HCT116 (cell line): ENCODE measurements at regions not wholly inside any gene's neighbourhood (a gene's known extent, or its start where the extent isn't known, plus 50 kb on each side); places are given as distances from the start of the nearest gene placed in this dataset.

Source experiments
- ATAC-seq: fragments of 200-7000 bp; cut with Tn5 transposase; 2 replicates; pipeline ENCODE4 v1.9.1; 2020; ENCODE audit warnings: mild to moderate bottlenecking, moderate library complexity
- BruUV-seq: library from RNA; stranded (reverse); fragments of 400-500 nt; replicated peaks from 2 replicates; lab custom pipeline; 2021; lab: Mats Ljungman, UMichigan
- CTCF ChIA-PET: fragments of 300-600 bp; sonication (Branson Sonifier 250); formaldehyde crosslinking; loops from one replicate; lab custom pipeline; 2021; ENCODE audit warnings: antibody characterized with exemption; lab: Charles Lee
- POLR2A ChIA-PET: fragments of 300-600, 350-600 bp; sonication (Branson Sonifier 250); formaldehyde crosslinking; loops from one replicate; lab custom pipeline; 2021; ENCODE audit warnings: antibody characterized with exemption; lab: Charles Lee
- RAD21 ChIA-PET, 2 experiments: fragments of 300-600 bp; sonication (Branson Sonifier 250); formaldehyde crosslinking; loops; one replicate each; lab custom pipeline; 2023; ENCODE audit warnings: low total read pairs in 2 of 2; ENCODE audit not compliant: uncharacterized antibody in 2 of 2, unreplicated experiment in 2 of 2, low non-redundant PET in 1 of 2; lab: Charles Lee
- DNase-seq: peaks from one replicate; pipeline ENCODE4 v3.0.0-alpha.2; 2010; ENCODE audit warnings: low read depth, low spot score
- H2AFZ ChIP-seq: fragments of 200-600 bp; shearing (Covaris generic), sonication (generic); 2 replicates; pipeline ENCODE4 v1.6.1; 2017; ENCODE audit warnings: low read depth, mixed run types, mixed read lengths, antibody characterized with exemption, low read length; ENCODE audit not compliant: poor library complexity, severe bottlenecking
- H3K27ac ChIP-seq: 2 replicates; pipeline ENCODE4 v1.5.1; 2012; ENCODE audit warnings: low read depth, low read length
- H3K27me3 ChIP-seq: fragments of 200-600 bp; sonication (generic); 2 replicates; pipeline ENCODE4 v1.6.1; 2016; ENCODE audit warnings: mixed run types, low read length, mixed read lengths; ENCODE audit not compliant: insufficient read depth
- H3K36me3 ChIP-seq, 2 experiments: fragments of 200-500 bp in 1 of 2; fragments of 200-600 bp in 1 of 2; sonication (Bioruptor generic) in 1 of 2; sonication (generic) in 1 of 2; 2 replicates each; pipeline versions ENCODE4 v1.5.1 to v1.6.1; 2014 to 2016; ENCODE audit warnings: low read length in 2 of 2, inconsistent platforms in 1 of 2, mixed read lengths in 1 of 2, mixed run types in 1 of 2; ENCODE audit not compliant: insufficient read depth in 2 of 2, control insufficient read depth in 1 of 2
- H3K4me1 ChIP-seq, 2 experiments: fragments of 200-600 bp in 1 of 2; sonication (generic) in 1 of 2; 2 replicates each; pipeline versions ENCODE4 v1.5.1 to v1.6.1; 2012 to 2017; ENCODE audit warnings: low read length in 2 of 2, inconsistent platforms in 1 of 2, mild to moderate bottlenecking in 1 of 2, mixed read lengths in 1 of 2, mixed run types in 1 of 2, moderate library complexity in 1 of 2; ENCODE audit not compliant: insufficient read depth in 2 of 2, control insufficient read depth in 1 of 2
- H3K4me2 ChIP-seq: fragments of 200-600 bp; sonication (generic); 2 replicates; pipeline ENCODE4 v1.6.1; 2017; ENCODE audit warnings: mixed run types, low read length, mixed read lengths
- H3K4me3 ChIP-seq, 2 experiments: fragments of 200-600 bp in 1 of 2; sonication (generic) in 1 of 2; replicated peaks in 1 of 2; 2 replicates each; pipeline ENCODE4 v1.5.1; 2011 to 2016; ENCODE audit warnings: low read length in 2 of 2, control low read depth in 1 of 2, low read depth in 1 of 2, mild to moderate bottlenecking in 1 of 2, mixed read lengths in 1 of 2, mixed run types in 1 of 2
- H3K79me2 ChIP-seq: fragments of 200-600 bp; sonication (generic); 2 replicates; pipeline ENCODE4 v1.6.1; 2017; ENCODE audit warnings: mild to moderate bottlenecking, mixed run types, low read length, moderate library complexity, mixed read lengths; ENCODE audit not compliant: insufficient read depth
- H3K9ac ChIP-seq: fragments of 200-600 bp; sonication (generic); 2 replicates; pipeline ENCODE4 v1.6.1; 2016; ENCODE audit warnings: low read length, mixed read lengths
- H3K9me2 ChIP-seq: fragments of 200-600 bp; sonication (generic), shearing (Covaris generic); 2 replicates; pipeline ENCODE4 v1.6.1; 2017; ENCODE audit warnings: mixed run types, mild to moderate bottlenecking, moderate library complexity; ENCODE audit not compliant: insufficient read depth
- H3K9me3 ChIP-seq, 2 experiments: fragments of 200-500 bp in 1 of 2; fragments of 200-600 bp in 1 of 2; sonication (Bioruptor generic) in 1 of 2; sonication (generic) in 1 of 2; 2 replicates each; pipeline ENCODE4 v1.6.1; 2014 to 2017; ENCODE audit warnings: low read length in 2 of 2, mixed read lengths in 2 of 2, inconsistent platforms in 1 of 2, low read depth in 1 of 2, mild to moderate bottlenecking in 1 of 2, mixed run types in 1 of 2, moderate library complexity in 1 of 2; ENCODE audit not compliant: control insufficient read depth in 1 of 2, insufficient read depth in 1 of 2
- H4K20me1 ChIP-seq: fragments of 200-600 bp; sonication (generic), shearing (Covaris generic); 2 replicates; pipeline ENCODE4 v1.6.1; 2017; ENCODE audit warnings: mixed run types, mild to moderate bottlenecking, moderate library complexity; ENCODE audit not compliant: insufficient read depth
- CBX3 ChIP-seq: IDR thresholded peaks from 2 replicates; pipeline ENCODE4 v1.6.1; 2012; ENCODE audit warnings: low read depth
- CEBPB ChIP-seq: IDR thresholded peaks from 2 replicates; pipeline ENCODE4 v1.6.1; 2012; ENCODE audit warnings: low read depth
- ELF1 ChIP-seq: IDR thresholded peaks from 2 replicates; pipeline ENCODE4 v1.6.1; 2012; ENCODE audit warnings: low read depth, borderline replicate concordance
- EZH2 ChIP-seq: fragments of 200-600 bp; sonication (generic); IDR thresholded peaks from 2 replicates; pipeline ENCODE4 v1.6.1; 2017; ENCODE audit warnings: antibody characterized with exemption, mixed run types
- EZH2phosphoT487 ChIP-seq: fragments of 200-600 bp; IDR thresholded peaks from 2 replicates; pipeline ENCODE4 v1.6.1; 2018; ENCODE audit warnings: antibody characterized with exemption, borderline replicate concordance
- POLR2AphosphoS5 ChIP-seq: IDR thresholded peaks from 2 replicates; pipeline ENCODE4 v1.6.1; 2011; ENCODE audit warnings: mild to moderate bottlenecking, low read depth, low read length, moderate library complexity
- RAD21 ChIP-seq: IDR thresholded peaks from 2 replicates; pipeline ENCODE4 v1.6.1; 2012; ENCODE audit warnings: low read depth, mild to moderate bottlenecking
- REST ChIP-seq: IDR thresholded peaks from 2 replicates; pipeline ENCODE4 v1.6.1; 2012; ENCODE audit warnings: low read depth
- SP1 ChIP-seq: IDR thresholded peaks from 2 replicates; pipeline ENCODE4 v1.6.1; 2012; ENCODE audit warnings: low read depth
- SRF ChIP-seq: IDR thresholded peaks from 2 replicates; pipeline ENCODE4 v1.6.1; 2012; ENCODE audit warnings: low read depth
- TCF7L2 ChIP-seq: IDR thresholded peaks from 2 replicates; pipeline ENCODE4 v1.7.0; 2011; ENCODE audit warnings: borderline replicate concordance, inconsistent platforms; ENCODE audit not compliant: insufficient read depth, insufficient read length; ENCODE audit errors: extremely low read depth
- YY1 ChIP-seq: IDR thresholded peaks from 2 replicates; pipeline ENCODE4 v1.6.1; 2011; ENCODE audit warnings: low read length, low read depth, moderate library complexity, mild to moderate bottlenecking; ENCODE audit not compliant: insufficient replicate concordance; ENCODE audit errors: extremely low read depth
- ZFX ChIP-seq: fragments of 450-650 bp; IDR thresholded peaks from 2 replicates; pipeline ENCODE4 v1.6.1; 2017
- intact Hi-C: fragments of 100-400 bp; cut with micrococcal nuclease; formaldehyde crosslinking; loops from 2 replicates; pipeline ENCODE4 v1.10.0; 2022

- ATAC-seq, result no peak
- Histone ChIP-seq H3K36me3 (no peaks in the 10 kb centered on the region), H3K79me2 (no peaks in the 10 kb centered on the region), H3K9ac (no peak overlapping the region), H3K4me1 (no peaks in the 10 kb centered on the region), H2AFZ (no peak overlapping the region), H3K9me3 (no peaks in the 10 kb centered on the region), H3K9me2 (no peaks in the 10 kb centered on the region; the same call in 1 of the 2 replicates), H4K20me1 (no peaks in the 10 kb centered on the region), H3K27ac (no peak overlapping the region), H3K4me2 (no peak overlapping the region), H3K4me3 (no peak overlapping the region), H3K27me3 (no peaks in the 10 kb centered on the region)
- POLR2A ChIA-PET, result no interaction called here
- no peak for TF ChIP-seq CBX3
- no TSS peak for BruUV-seq
- DNase-seq, result no peak
- intact Hi-C loops, result no loop called here
- CTCF ChIA-PET, result no interaction called here
- RAD21 ChIA-PET, result no interaction called here
These were observed 137.7 kb upstream of the TWIST2 start for GRCh38 chr2:238710032-238710735.

- Histone ChIP-seq H3K4me2 (no peak overlapping the region), H3K27me3 (no peaks in the 10 kb centered on the region), H3K9me3 (no peaks in the 10 kb centered on the region), H3K79me2 (no peaks in the 10 kb centered on the region), H4K20me1 (no peaks in the 10 kb centered on the region), H3K9me2 (no peaks in the 10 kb centered on the region; the same call in 1 of the 2 replicates), H3K9ac (no peak overlapping the region), H3K27ac (no peak overlapping the region), H3K4me1 (no peaks in the 10 kb centered on the region), H2AFZ (no peak overlapping the region), H3K4me3 (no peak overlapping the region), H3K36me3 (no peaks in the 10 kb centered on the region)
- ChIA-PET RAD21 (no interaction called here), CTCF (no interaction called here), POLR2A (no interaction called here)
- BruUV-seq, result no TSS peak
- intact Hi-C loops, result no loop called here
- TF ChIP-seq YY1, result no peak
- TF ChIP-seq TCF7L2, result no peak
- TF ChIP-seq ELF1, result no peak
- no peak for TF ChIP-seq REST
- no peak for TF ChIP-seq RAD21
- TF ChIP-seq EZH2, result no peak
- no peak for TF ChIP-seq SP1
- no peak for TF ChIP-seq CEBPB
- TF ChIP-seq ZFX, result no peak
- no peak for TF ChIP-seq POLR2AphosphoS5
- no peak for TF ChIP-seq SRF
- no peak for TF ChIP-seq EZH2phosphoT487
- no peak for ATAC-seq
- DNase-seq, result no peak
These were observed 137.1 kb upstream of the TWIST2 start for GRCh38 chr2:238710787-238711186.
